ENCODE measurements at regions not wholly inside any gene's neighbourhood (a gene's known extent, or its start where the extent isn't known, plus 50 kb on each side); places are given as distances from the start of the nearest gene placed in this dataset.

GRCh38 chr18:44265437-44265836 lies 415.3 kb upstream of the SETBP1 start:
- H3K27me3 Mint-ChIP-seq = peaks cover 6% of the 10 kb centered on the region
- no peaks in the 10 kb centered on the region for H3K4me1 Mint-ChIP-seq (ENCODE audit: unreplicated experiment)
- H3K27ac Mint-ChIP-seq = no peak overlapping the region
- peaks cover 24% of the 10 kb centered on the region for H3K9me3 Mint-ChIP-seq
- no peak for DNase-seq (ENCODE audit: extremely low spot score, unreplicated experiment)
- no peak overlapping the region for H3K4me3 Mint-ChIP-seq
- TF ChIP-seq CTCF (conservative IDR thresholded peaks at IDR 0.05) = no peak
- H3K36me3 Mint-ChIP-seq = no peaks in the 10 kb centered on the region

- H3K36me3 Mint-ChIP-seq = no peaks in the 10 kb centered on the region
- no peak overlapping the region for H3K27ac Mint-ChIP-seq
- no peaks in the 10 kb centered on the region for H3K9me3 Mint-ChIP-seq
- TF ChIP-seq CTCF (conservative IDR thresholded peaks at IDR 0.05) = no peak
- no peak overlapping the region for H3K4me3 Mint-ChIP-seq
- no peak for DNase-seq (ENCODE audit: extremely low spot score, unreplicated experiment)
- no peaks in the 10 kb centered on the region for H3K4me1 Mint-ChIP-seq (ENCODE audit: unreplicated experiment)
- H3K27me3 Mint-ChIP-seq = peaks cover 4% of the 10 kb centered on the region
Observed at GRCh38 chr18:44273298-44273697, 407.4 kb upstream of the SETBP1 start.

GRCh38 chr18:44280479-44280878 lies 400.2 kb upstream of the SETBP1 start:
- no peak for DNase-seq (ENCODE audit: extremely low spot score, unreplicated experiment)
- Mint-ChIP-seq H3K36me3 (no peaks in the 10 kb centered on the region), H3K9me3 (no peaks in the 10 kb centered on the region), H3K27me3 (no peaks in the 10 kb centered on the region), H3K4me1 (ENCODE audit: unreplicated experiment) (no peaks in the 10 kb centered on the region), H3K4me3 (no peak overlapping the region), H3K27ac (no peak overlapping the region)
- no peak for TF ChIP-seq CTCF (conservative IDR thresholded peaks at IDR 0.05)

- no peak overlapping the region for H3K27ac Mint-ChIP-seq
- H3K27me3 Mint-ChIP-seq = peaks cover 15% of the 10 kb centered on the region
- no peak overlapping the region for H3K4me3 Mint-ChIP-seq
- H3K9me3 Mint-ChIP-seq = no peaks in the 10 kb centered on the region
- H3K36me3 Mint-ChIP-seq = no peaks in the 10 kb centered on the region
- no peak for TF ChIP-seq CTCF (conservative IDR thresholded peaks at IDR 0.05)
- peaks cover 5% of the 10 kb centered on the region for H3K4me1 Mint-ChIP-seq (ENCODE audit: unreplicated experiment)
- DNase-seq (ENCODE audit: extremely low spot score, unreplicated experiment) = no peak
Observed at GRCh38 chr18:44286049-44286448, 394.6 kb upstream of the SETBP1 start.

- DNase-seq (ENCODE audit: extremely low spot score, unreplicated experiment) = no peak
- TF ChIP-seq CTCF (conservative IDR thresholded peaks at IDR 0.05) = no peak
- Mint-ChIP-seq H3K36me3 (no peaks in the 10 kb centered on the region), H3K9me3 (no peaks in the 10 kb centered on the region), H3K4me1 (ENCODE audit: unreplicated experiment) (peaks cover 12% of the 10 kb centered on the region), H3K27me3 (peaks cover 32% of the 10 kb centered on the region), H3K4me3 (no peak overlapping the region), H3K27ac (no peak overlapping the region)
Observed at GRCh38 chr18:44290366-44290977, 390.2 kb upstream of the SETBP1 start.

- H3K27ac Mint-ChIP-seq = no peak overlapping the region
- no peak for TF ChIP-seq CTCF (conservative IDR thresholded peaks at IDR 0.05)
Observed at GRCh38 chr18:44298566-44298965, 382.1 kb upstream of the SETBP1 start.

More at GRCh38 chr18:44298566-44298965, 382.1 kb upstream of the SETBP1 start:
- Mint-ChIP-seq H3K9me3 (no peaks in the 10 kb centered on the region), H3K27me3 (peaks cover 10% of the 10 kb centered on the region), H3K4me3 (no peak overlapping the region), H3K4me1 (ENCODE audit: unreplicated experiment) (no peaks in the 10 kb centered on the region), H3K36me3 (no peaks in the 10 kb centered on the region)
- DNase-seq (ENCODE audit: extremely low spot score, unreplicated experiment) = no peak
